SJSA1 (cell line): ENCODE measurements at regions not wholly inside any gene's neighbourhood (a gene's known extent, or its start where the extent isn't known, plus 50 kb on each side); places are given as distances from the start of the nearest gene placed in this dataset.
"Not testable (repeated sequence)": the region's sequence is repeated elsewhere in the genome, so short reads cannot be mapped to it uniquely, and the experiment has no call there.

Experiments used
- DNase-seq, 2 experiments: peaks; one replicate each; pipeline ENCODE4 v3.0.0-alpha.2; 2015 to 2020; ENCODE audit warnings: low spot score in 2 of 2, low read depth in 1 of 2
- H3K27ac ChIP-seq: fragments of 250-450 bp; sonication (Bioruptor Pico); 2 replicates; pipeline ENCODE4 v1.5.1; 2020; ENCODE audit warnings: mild to moderate bottlenecking, moderate library complexity
- H3K27me3 ChIP-seq: fragments of 250-450 bp; sonication (Bioruptor Pico); replicated peaks from 2 replicates; pipeline ENCODE4 v1.5.1; 2020; ENCODE audit warnings: mild to moderate bottlenecking, moderate library complexity
- H3K36me3 ChIP-seq: fragments of 250-450 bp; sonication (Bioruptor Pico); 2 replicates; pipeline ENCODE4 v1.5.1; 2020; ENCODE audit warnings: mild to moderate bottlenecking
- H3K4me1 ChIP-seq: fragments of 250-450 bp; sonication (Bioruptor Pico); replicated peaks from 2 replicates; pipeline ENCODE4 v1.6.1; 2021; ENCODE audit warnings: mild to moderate bottlenecking
- H3K4me3 ChIP-seq: fragments of 250-450 bp; sonication (Bioruptor Pico); 2 replicates; pipeline ENCODE4 v1.5.1; 2020; ENCODE audit warnings: mild to moderate bottlenecking
- H3K9me3 ChIP-seq: fragments of 250-450 bp; sonication (Bioruptor Pico); replicated peaks from 2 replicates; pipeline ENCODE4 v1.5.1; 2020; ENCODE audit warnings: mild to moderate bottlenecking

DNA sequence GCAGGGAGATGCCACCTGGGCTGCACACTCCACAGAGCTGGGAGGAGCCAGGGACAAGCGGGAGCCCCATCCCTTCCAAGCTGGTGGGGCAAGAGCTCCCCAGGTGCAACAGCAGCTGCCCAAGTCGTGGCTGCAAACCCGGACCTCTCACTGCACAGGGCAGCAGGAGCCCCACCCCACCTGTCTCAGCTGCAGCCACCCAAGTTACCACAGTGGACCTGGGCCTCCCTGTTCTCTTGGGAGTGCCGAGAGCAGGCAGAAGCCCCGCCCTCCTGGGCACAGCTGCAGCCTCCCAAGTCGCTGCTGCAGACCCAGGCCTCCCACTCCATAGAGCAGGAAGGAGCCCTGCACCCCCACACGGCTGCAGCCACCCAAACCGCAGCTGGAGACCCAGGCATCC, 374.1 kb upstream of the ACO1 start:
- Histone ChIP-seq H3K9me3 (no peaks in the 10 kb centered on the region), H3K27me3 (no peaks in the 10 kb centered on the region)

DNA sequence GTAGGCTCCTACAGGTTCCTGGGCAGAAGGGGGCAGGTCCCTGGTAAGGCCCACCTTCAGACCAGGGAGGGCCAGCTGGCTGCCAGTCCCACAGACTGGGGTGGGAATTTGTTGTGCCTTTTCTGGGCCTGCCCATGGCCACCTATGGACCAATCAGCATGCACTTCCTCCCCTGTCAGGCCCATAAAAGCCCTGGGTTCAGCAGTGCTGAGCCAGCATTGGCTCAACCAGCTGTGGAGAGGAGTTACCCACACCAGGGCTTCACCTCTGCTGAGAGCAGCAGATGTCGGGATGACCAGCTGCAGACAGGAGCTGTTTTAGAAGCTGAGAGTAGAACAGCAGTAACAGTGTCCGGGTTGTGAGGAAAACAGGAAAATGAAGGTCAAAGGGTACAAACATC, 373.4 kb upstream of the ACO1 start:
- Histone ChIP-seq H3K4me1 (no peaks in the 10 kb centered on the region), H3K9me3 (no peaks in the 10 kb centered on the region)
- no peak for DNase-seq

More for the DNA sequence above, 374.1 kb upstream of the ACO1 start:
- Histone ChIP-seq H3K4me1 (no peaks in the 10 kb centered on the region), H3K27ac (no peak overlapping the region), H3K36me3 (no peaks in the 10 kb centered on the region), H3K4me3 (no peak overlapping the region)
- no peak for DNase-seq

DNA sequence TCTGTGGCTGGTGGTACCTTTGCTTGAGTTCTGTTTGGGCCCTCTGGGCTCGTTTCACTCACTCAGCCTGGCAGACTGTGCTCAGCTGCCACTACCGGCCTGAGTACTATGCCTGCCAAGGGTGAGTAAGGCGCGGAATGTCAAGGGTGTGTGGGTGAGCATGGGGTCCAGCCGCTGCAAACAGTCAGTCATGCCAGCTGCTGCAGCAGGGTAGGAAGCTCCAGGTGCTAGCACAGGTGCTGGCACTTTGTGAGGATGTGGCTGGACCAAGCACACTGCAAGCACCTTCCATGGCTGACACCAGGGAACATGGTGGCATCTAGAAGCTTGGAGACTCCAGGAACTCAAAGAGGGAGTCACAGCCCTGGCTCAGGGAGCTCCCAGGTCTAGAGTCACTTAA, 368.6 kb upstream of the ACO1 start:
- no peak for DNase-seq
- H3K27me3 ChIP-seq, result no peaks in the 10 kb centered on the region
- no peaks in the 10 kb centered on the region for H3K9me3 ChIP-seq
- no peak overlapping the region for H3K4me3 ChIP-seq
- H3K36me3 ChIP-seq, result no peaks in the 10 kb centered on the region
- H3K4me1 ChIP-seq, result no peaks in the 10 kb centered on the region
- H3K27ac ChIP-seq, result no peak overlapping the region

More for the DNA sequence above, 373.4 kb upstream of the ACO1 start:
- Histone ChIP-seq H3K27ac (no peak overlapping the region), H3K36me3 (no peaks in the 10 kb centered on the region), H3K27me3 (no peaks in the 10 kb centered on the region), H3K4me3 (no peak overlapping the region)

DNA sequence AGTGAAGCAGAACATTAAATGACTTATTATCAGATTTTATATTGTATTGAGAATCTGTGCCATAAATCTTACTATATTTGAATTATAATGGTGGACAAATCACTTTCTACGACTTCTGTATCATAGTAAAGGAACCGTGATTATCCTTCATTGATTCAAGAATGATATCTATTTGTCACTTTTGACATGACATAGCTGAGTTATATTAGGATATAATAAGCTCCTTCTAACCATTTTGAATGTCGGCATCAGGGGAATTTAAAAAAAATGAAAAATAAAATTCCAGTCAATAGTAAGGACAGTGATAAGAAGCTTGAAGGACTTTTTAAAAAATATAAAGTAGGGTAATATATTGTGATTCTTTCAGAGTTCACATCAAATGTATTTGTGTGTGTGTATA, 338.9 kb upstream of the ACO1 start:
- Histone ChIP-seq H3K36me3 (no peaks in the 10 kb centered on the region), H3K9me3 (no peaks in the 10 kb centered on the region), H3K27ac (no peak overlapping the region), H3K4me3 (no peak overlapping the region), H3K27me3 (no peaks in the 10 kb centered on the region), H3K4me1 (no peaks in the 10 kb centered on the region)
- no peak for DNase-seq

DNA sequence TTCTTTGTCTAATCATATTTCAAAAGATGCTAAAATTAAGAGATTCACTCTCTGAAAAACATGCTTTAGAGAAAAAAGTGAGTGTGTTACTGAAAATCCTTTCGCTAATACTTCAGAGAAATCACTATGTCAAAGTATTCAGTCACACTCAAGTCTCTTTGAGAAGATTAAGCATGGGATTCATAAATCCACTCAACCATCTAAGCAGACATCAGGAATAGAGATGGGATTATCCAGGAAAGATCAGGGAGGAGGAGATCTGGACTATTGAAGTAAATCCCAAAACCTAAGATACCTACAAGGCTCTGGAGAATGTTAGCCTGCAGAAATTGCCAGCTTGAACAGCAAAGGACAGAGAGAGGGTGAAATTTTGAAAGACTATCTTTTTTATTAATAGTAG, 317.2 kb upstream of the ACO1 start:
- no peaks in the 10 kb centered on the region for H3K27me3 ChIP-seq
- H3K4me1 ChIP-seq, result no peaks in the 10 kb centered on the region
- DNase-seq, result no peak
- H3K36me3 ChIP-seq, result no peaks in the 10 kb centered on the region
- no peaks in the 10 kb centered on the region for H3K9me3 ChIP-seq
- H3K27ac ChIP-seq, result no peak overlapping the region
- no peak overlapping the region for H3K4me3 ChIP-seq

DNA sequence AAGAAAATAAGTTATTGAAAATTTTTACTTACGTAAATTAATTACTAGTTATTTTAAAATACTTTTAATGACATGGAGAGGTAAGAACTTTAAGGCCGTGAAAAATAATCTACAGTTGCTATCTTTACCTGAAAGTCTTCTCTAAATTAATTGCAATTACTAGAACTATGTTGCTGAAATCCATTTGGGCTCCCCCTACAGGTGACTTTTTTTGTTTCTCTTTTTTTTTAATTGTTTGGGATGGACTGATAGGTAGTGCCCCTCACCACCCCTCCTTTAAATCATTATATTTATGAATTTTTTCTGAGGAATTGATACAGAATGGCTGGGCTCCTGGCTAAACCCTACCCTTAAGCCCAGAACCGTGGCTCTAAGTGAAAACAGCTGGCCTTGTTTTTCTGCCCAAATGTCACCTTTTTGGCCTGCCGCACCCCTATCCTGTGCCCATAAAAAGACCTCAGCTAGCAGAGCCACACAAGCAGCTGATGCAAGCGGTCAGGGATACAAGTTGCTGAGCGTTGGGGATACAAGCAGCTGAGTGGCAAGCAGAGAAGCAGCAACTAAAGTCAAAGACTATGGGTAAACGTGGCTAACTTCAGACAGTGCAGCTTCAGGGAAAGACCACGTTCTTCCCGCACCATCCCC, 315.2 kb upstream of the ACO1 start:
- Histone ChIP-seq H3K4me3 (no peak overlapping the region), H3K36me3 (no peaks in the 10 kb centered on the region), H3K27ac (no peak overlapping the region), H3K4me1 (no peaks in the 10 kb centered on the region), H3K27me3 (no peaks in the 10 kb centered on the region), H3K9me3 (no peaks in the 10 kb centered on the region)
- no peak for DNase-seq

DNA sequence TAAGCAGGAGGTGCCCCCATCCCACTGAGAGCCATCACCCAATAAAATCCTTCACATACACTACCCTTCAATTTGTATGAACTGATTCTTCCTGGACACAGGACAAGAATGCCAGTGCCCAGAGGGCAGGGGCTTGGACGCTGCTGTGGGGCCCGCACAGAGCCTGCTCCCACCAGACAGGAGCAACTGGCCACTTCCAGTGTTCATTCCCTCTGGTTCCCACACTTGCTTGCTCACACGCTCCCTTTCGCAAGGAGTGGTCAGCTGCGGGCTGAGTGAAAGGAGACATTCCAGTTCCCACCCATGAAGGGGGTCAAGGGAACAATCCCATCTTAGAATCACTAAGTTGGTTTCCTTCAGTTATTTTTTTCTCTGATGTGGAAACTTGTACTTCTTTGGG, 314.5 kb upstream of the ACO1 start:
- Histone ChIP-seq H3K4me3 (no peak overlapping the region), H3K4me1 (no peaks in the 10 kb centered on the region), H3K36me3 (no peaks in the 10 kb centered on the region), H3K27me3 (no peaks in the 10 kb centered on the region), H3K27ac (no peak overlapping the region), H3K9me3 (no peaks in the 10 kb centered on the region)
- no peak for DNase-seq

DNA sequence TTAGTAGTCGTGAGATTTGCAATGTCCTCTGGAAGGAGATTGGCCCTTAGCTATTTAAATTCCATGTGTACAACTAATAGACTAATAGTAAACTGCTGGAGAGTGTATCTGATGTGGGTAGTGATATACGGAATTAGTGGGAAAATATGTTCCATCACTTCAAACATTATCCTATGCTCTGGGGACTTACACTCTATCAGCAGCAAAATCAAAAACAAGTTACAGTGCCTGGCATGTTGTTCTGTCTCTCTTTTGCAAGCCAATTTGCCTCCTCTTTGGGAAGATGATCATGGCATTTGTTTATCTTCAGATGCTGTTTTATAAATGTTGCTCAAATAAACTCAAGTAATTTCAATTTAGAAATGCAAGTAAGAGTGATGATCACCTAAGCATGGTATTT, 311.9 kb upstream of the ACO1 start:
- no peak for DNase-seq
- no peaks in the 10 kb centered on the region for H3K9me3 ChIP-seq
- no peaks in the 10 kb centered on the region for H3K4me1 ChIP-seq
- no peaks in the 10 kb centered on the region for H3K27me3 ChIP-seq
- no peak overlapping the region for H3K4me3 ChIP-seq
- H3K27ac ChIP-seq, result no peak overlapping the region
- no peaks in the 10 kb centered on the region for H3K36me3 ChIP-seq

DNA sequence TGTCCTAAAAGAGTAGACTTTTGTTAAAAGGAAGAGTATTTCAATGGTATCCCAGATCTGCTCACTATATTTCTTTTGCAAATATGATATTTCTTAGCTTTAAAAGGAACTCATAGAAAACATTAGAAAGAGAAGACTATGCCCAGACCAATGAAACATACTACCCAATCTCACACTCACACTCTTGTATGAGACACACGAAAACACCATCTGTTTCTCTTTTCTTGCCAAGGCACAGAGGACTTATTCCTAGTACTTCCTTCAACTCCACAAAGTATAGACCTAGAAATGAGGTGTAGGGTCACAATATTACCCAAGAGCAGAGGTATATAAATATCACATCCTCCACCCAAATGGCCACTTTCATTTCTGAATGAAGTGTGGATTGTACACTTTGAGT, 292.4 kb upstream of the ACO1 start:
- no peak overlapping the region for H3K27ac ChIP-seq
- H3K9me3 ChIP-seq, result no peaks in the 10 kb centered on the region
- no peak overlapping the region for H3K4me3 ChIP-seq
- H3K4me1 ChIP-seq, result no peaks in the 10 kb centered on the region
- H3K27me3 ChIP-seq, result no peaks in the 10 kb centered on the region
- H3K36me3 ChIP-seq, result no peaks in the 10 kb centered on the region
- no peak for DNase-seq

DNA sequence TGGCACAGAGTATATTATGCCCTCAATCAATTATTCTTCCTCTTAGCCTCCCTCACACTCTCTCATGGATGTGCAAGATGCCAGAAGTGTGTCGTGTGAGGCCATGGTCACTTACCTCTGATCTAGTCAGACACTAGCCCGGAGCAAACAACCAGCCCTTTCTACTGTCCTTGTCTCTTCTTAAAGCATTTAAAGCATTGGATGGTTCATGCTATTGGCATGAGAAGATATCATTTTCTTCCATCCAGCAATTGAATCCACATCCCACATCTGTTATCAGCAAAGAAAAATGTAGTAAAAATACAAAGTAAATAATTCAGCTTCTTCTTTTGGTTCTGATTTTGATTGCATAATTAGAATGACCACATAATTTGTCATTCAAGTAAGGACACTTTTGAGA, 267.2 kb upstream of the ACO1 start:
- H3K27ac ChIP-seq, result no peak overlapping the region
- no peaks in the 10 kb centered on the region for H3K27me3 ChIP-seq
- H3K36me3 ChIP-seq, result no peaks in the 10 kb centered on the region
- H3K4me1 ChIP-seq, result no peaks in the 10 kb centered on the region
- DNase-seq, result no peak
- no peaks in the 10 kb centered on the region for H3K9me3 ChIP-seq
- H3K4me3 ChIP-seq, result no peak overlapping the region

DNA sequence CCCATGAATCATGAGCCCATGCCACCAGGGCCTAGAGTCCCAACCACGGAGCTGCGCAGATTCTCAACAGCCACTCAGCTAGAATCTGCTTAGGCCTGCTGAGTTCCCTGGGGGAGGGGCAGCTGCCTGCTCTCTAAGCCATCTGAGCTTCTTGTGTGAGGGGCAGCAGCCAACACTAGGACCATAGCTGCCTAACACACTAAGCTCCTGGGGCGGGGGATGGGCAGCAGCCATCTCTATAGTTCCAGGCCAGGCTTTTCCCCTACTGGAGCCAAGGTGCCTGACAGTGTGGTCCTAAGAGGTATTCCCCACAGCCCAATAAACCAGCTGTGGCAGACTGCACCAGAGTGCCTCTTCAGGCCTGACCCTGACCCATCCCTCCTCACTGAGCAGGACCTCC, 255.9 kb upstream of the ACO1 start:
- H3K27ac ChIP-seq, result no peak overlapping the region
- H3K9me3 ChIP-seq, result no peaks in the 10 kb centered on the region
- no peak overlapping the region for H3K4me3 ChIP-seq
- no peak for DNase-seq
- H3K27me3 ChIP-seq, result no peaks in the 10 kb centered on the region
- H3K36me3 ChIP-seq, result no peaks in the 10 kb centered on the region
- H3K4me1 ChIP-seq, result no peaks in the 10 kb centered on the region

DNA sequence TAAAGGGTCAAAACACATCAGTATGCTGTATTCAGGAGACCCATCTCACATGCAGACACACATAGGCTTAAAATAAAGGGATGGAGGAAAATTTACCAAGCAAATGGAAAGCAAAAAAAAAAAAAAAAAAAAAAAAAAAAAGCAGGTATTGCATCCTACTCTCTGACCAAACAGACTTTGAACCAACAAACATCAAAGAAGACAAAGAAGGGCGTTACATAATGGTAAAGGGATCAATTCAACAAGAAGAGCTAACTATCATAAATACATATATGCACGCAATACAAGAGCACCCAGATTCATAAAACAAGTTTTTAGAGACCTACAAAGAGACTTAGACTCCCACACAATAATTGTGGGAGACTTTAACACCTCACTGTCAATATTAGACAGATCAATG, 253.7 kb upstream of the ACO1 start:
- not testable (repeated sequence) for H3K36me3 ChIP-seq

DNA sequence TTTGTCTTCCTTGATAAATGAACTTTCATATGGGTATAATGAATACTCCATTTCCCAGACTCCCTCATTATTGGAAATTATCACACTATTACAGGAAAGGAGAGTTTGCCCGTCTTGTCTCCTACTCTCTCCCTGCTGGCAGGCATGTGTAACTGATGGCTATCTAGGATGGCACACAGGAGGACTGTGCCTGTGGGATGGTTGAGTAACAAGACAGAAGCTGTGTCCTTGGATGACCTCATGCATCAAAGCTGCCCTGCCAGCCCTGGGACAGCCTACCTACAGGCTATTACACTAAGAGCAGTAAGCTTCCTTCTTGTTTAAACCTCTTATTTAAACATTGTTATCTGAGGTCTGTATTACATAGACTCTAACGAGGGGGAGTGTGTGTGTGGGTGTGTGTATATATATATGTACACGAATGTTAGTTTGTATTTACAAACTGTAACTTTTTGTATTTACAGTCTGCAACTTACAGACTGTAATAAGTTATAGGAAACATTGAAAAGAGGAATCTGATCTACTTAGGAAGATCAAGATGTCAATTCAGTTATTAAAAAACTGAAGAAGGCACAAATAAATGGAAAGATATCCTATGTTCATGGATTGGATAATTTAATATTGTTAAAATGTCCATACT, 247.6 kb upstream of the ACO1 start:
- H3K27me3 ChIP-seq, result no peaks in the 10 kb centered on the region
- H3K4me3 ChIP-seq, result no peak overlapping the region
- no peaks in the 10 kb centered on the region for H3K4me1 ChIP-seq
- no peaks in the 10 kb centered on the region for H3K36me3 ChIP-seq
- H3K9me3 ChIP-seq, result no peaks in the 10 kb centered on the region
- no peak for DNase-seq
- no peak overlapping the region for H3K27ac ChIP-seq

More for the DNA sequence above, 253.7 kb upstream of the ACO1 start:
- H3K9me3 ChIP-seq, H3K27me3 ChIP-seq, H3K4me1 ChIP-seq, H3K27ac ChIP-seq, H3K4me3 ChIP-seq, DNase-seq: not testable (repeated sequence)

DNA sequence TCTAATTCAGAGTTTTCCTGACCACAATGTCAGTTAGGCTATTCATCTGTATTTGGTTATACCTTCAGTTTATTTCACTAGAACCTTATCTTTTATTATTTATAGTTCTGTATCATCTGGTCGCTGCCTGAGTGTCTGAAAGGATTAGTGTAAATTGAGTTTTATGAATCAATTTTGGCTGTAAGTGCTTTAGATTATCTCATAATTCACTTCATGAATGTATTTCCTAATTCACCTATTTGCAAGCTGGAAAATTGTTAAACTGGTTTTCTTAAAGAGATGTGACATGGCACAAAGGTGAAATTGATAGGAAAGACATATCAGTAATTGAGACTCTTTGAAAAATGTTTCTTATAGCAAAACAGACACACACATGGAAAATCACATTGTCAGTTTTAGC, 242.4 kb upstream of the ACO1 start:
- Histone ChIP-seq H3K4me3 (no peak overlapping the region), H3K9me3 (no peaks in the 10 kb centered on the region), H3K27me3 (no peaks in the 10 kb centered on the region), H3K36me3 (no peaks in the 10 kb centered on the region), H3K27ac (no peak overlapping the region), H3K4me1 (no peaks in the 10 kb centered on the region)
- no peak for DNase-seq

DNA sequence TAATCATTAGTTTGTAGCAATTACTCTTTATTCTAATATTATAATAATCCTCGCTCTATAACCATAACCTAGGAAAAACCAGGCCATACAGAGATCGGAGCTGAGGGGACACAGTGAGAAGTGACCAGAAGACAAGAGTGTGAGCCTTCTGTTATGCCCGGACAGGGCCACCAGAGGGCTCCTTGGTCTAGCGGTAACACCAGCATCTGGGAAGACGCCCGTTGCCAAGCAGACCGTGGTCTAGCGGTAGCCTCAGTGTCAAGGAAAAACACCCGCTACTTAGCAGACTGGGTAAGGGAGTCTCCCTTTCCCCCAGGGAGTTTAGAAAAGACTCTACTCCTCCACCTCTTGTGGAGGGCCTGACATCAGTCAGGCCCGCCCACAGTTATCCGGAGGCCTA, 235.9 kb upstream of the ACO1 start:
- H3K27ac ChIP-seq, H3K4me3 ChIP-seq, H3K4me1 ChIP-seq, DNase-seq, H3K27me3 ChIP-seq, H3K9me3 ChIP-seq, H3K36me3 ChIP-seq: not testable (repeated sequence)
